Keratinocyte (primary cell): ENCODE measurements at regions not wholly inside any gene's neighbourhood (a gene's known extent, or its start where the extent isn't known, plus 50 kb on each side); places are given as distances from the start of the nearest gene placed in this dataset.

Source experiments
- EZH2 ChIP-seq: IDR thresholded peaks from one replicate; pipeline ENCODE4 v1.6.1; 2012; ENCODE audit warnings: inconsistent platforms, mild to moderate bottlenecking, low read length, moderate library complexity
- TF ChIP-seq, protein P1 (sequence below), 3 experiments: IDR thresholded peaks in 1 of 3; conservative IDR thresholded peaks in 1 of 3; optimal IDR thresholded peaks in 1 of 3; 2 replicates in 2 of 3; 3 replicates in 1 of 3; pipeline versions ENCODE3 to v1.5.1; 2011; ENCODE audit warnings: low read length in 3 of 3, mild to moderate bottlenecking in 3 of 3, moderate library complexity in 2 of 3, control low read depth in 1 of 3, inconsistent platforms in 1 of 3; ENCODE audit not compliant: insufficient read depth in 2 of 3; ENCODE audit errors: extremely low read depth in 1 of 3

- TF ChIP-seq, protein P1, sequence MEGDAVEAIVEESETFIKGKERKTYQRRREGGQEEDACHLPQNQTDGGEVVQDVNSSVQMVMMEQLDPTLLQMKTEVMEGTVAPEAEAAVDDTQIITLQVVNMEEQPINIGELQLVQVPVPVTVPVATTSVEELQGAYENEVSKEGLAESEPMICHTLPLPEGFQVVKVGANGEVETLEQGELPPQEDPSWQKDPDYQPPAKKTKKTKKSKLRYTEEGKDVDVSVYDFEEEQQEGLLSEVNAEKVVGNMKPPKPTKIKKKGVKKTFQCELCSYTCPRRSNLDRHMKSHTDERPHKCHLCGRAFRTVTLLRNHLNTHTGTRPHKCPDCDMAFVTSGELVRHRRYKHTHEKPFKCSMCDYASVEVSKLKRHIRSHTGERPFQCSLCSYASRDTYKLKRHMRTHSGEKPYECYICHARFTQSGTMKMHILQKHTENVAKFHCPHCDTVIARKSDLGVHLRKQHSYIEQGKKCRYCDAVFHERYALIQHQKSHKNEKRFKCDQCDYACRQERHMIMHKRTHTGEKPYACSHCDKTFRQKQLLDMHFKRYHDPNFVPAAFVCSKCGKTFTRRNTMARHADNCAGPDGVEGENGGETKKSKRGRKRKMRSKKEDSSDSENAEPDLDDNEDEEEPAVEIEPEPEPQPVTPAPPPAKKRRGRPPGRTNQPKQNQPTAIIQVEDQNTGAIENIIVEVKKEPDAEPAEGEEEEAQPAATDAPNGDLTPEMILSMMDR (optimal IDR thresholded peaks at IDR 0.05 in 1 of 3, IDR thresholded peaks at IDR 0.05 in 1 of 3, conservative IDR thresholded peaks at IDR 0.05 in 1 of 3; ENCODE audit: extremely low read depth in 1 of 3, insufficient read depth in 2 of 3, low read length in 3 of 3), result no peak
- no peak for TF ChIP-seq EZH2
Observed at GRCh38 chr14:56000846-56001245, 117.4 kb upstream of the PELI2 start.
